ENCODE measurements at regions not wholly inside any gene's neighbourhood (a gene's known extent, or its start where the extent isn't known, plus 50 kb on each side); places are given as distances from the start of the nearest gene placed in this dataset.

DNA sequence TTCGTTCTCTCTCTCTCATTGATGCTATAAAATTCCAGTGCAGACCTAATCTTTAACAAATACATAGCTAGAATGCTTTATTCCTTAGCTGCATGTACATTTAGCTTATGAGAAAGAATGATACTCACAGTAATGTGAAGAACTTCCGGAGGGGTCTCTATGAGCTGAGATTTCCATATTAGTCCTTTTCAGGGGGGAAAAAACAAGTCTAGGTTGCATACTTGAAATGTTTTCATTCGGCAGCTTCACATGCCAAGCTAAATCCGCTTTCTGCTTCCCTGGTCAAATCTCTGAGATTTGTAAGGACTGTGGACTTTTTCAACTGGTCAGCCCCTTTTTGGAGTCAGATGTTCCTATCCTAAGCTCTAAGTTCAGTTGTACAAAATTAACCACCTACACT lies 111.5 kb upstream of the COL8A1 start:
- peaks cover 6% of the 10 kb centered on the region for H3K27me3 Mint-ChIP-seq
- H3K36me3 Mint-ChIP-seq (ENCODE audit: low read depth): no peaks in the 10 kb centered on the region
- Histone ChIP-seq H3K9me3 (ENCODE audit: control insufficient read depth in 1 of 2, insufficient read depth in 1 of 2, low read length in 2 of 2) (no peaks in the 10 kb centered on the region), H3K27ac (ENCODE audit: low read depth in 1 of 2, low read length in 2 of 2) (no peak overlapping the region), H3K4me3 (ENCODE audit: low read length) (no peak overlapping the region), H3K4me1 (ENCODE audit: insufficient read depth, low read length) (no peaks in the 10 kb centered on the region), H3K36me3 (ENCODE audit: insufficient read depth, low read length) (no peaks in the 10 kb centered on the region), H3K27me3 (ENCODE audit: control insufficient read depth in 1 of 2, insufficient read depth in 2 of 2, low read length in 2 of 2) (no peaks in the 10 kb centered on the region)
- ChIA-PET POLR2A (no interaction called here), CTCF (no interaction called here)
- DNase-seq: no peak
- no peak overlapping the region for H3K27ac Mint-ChIP-seq
- H3K4me1 Mint-ChIP-seq (ENCODE audit: low read depth): no peaks in the 10 kb centered on the region
- TF ChIP-seq, protein P1, sequence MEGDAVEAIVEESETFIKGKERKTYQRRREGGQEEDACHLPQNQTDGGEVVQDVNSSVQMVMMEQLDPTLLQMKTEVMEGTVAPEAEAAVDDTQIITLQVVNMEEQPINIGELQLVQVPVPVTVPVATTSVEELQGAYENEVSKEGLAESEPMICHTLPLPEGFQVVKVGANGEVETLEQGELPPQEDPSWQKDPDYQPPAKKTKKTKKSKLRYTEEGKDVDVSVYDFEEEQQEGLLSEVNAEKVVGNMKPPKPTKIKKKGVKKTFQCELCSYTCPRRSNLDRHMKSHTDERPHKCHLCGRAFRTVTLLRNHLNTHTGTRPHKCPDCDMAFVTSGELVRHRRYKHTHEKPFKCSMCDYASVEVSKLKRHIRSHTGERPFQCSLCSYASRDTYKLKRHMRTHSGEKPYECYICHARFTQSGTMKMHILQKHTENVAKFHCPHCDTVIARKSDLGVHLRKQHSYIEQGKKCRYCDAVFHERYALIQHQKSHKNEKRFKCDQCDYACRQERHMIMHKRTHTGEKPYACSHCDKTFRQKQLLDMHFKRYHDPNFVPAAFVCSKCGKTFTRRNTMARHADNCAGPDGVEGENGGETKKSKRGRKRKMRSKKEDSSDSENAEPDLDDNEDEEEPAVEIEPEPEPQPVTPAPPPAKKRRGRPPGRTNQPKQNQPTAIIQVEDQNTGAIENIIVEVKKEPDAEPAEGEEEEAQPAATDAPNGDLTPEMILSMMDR (IDR thresholded peaks at IDR 0.05): no peak
- H3K4me3 Mint-ChIP-seq: no peak overlapping the region
- no peak for ATAC-seq (ENCODE audit: poor library complexity)
- intact Hi-C loops (cut with DNase I, micrococcal nuclease): no loop called here
- H3K9me3 Mint-ChIP-seq: peaks cover 2% of the 10 kb centered on the region

DNA sequence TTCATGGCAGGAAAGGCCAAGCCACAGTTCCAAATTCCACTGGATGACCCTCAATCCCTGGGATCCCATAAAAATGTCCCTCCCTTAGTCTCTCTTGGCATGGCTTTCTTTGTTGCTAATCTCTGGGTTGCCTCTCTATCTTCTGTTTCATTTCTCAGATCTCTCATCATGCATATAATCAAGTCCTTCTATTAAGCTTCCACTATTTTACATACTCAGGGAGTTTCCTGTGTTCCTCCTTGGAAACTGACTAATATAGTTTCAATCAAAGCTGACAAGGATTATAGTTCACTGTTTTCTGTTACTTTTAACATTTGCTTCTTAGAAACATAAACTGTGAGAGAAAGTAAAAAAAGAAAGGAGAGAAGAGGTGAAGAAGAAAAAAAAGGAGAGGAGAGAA lies 113.8 kb upstream of the COL8A1 start:
- Mint-ChIP-seq H3K4me1 (ENCODE audit: low read depth) (no peaks in the 10 kb centered on the region), H3K4me3 (no peak overlapping the region), H3K36me3 (ENCODE audit: low read depth) (no peaks in the 10 kb centered on the region), H3K27me3 (peaks cover 9% of the 10 kb centered on the region), H3K9me3 (peaks cover 2% of the 10 kb centered on the region), H3K27ac (no peak overlapping the region)
- intact Hi-C loops (cut with DNase I, micrococcal nuclease): no loop called here
- Histone ChIP-seq H3K4me3 (ENCODE audit: low read length) (no peak overlapping the region), H3K27ac (ENCODE audit: low read depth in 1 of 2, low read length in 2 of 2) (no peak overlapping the region), H3K27me3 (ENCODE audit: control insufficient read depth in 1 of 2, insufficient read depth in 2 of 2, low read length in 2 of 2) (no peaks in the 10 kb centered on the region), H3K4me1 (ENCODE audit: insufficient read depth, low read length) (no peaks in the 10 kb centered on the region), H3K36me3 (ENCODE audit: insufficient read depth, low read length) (no peaks in the 10 kb centered on the region), H3K9me3 (ENCODE audit: control insufficient read depth in 1 of 2, insufficient read depth in 1 of 2, low read length in 2 of 2) (no peaks in the 10 kb centered on the region)
- ChIA-PET POLR2A (no interaction called here), CTCF (no interaction called here)
- ATAC-seq (ENCODE audit: poor library complexity) (no peak), DNase-seq (no peak)
- TF ChIP-seq, protein P1 (IDR thresholded peaks at IDR 0.05): no peak

DNA sequence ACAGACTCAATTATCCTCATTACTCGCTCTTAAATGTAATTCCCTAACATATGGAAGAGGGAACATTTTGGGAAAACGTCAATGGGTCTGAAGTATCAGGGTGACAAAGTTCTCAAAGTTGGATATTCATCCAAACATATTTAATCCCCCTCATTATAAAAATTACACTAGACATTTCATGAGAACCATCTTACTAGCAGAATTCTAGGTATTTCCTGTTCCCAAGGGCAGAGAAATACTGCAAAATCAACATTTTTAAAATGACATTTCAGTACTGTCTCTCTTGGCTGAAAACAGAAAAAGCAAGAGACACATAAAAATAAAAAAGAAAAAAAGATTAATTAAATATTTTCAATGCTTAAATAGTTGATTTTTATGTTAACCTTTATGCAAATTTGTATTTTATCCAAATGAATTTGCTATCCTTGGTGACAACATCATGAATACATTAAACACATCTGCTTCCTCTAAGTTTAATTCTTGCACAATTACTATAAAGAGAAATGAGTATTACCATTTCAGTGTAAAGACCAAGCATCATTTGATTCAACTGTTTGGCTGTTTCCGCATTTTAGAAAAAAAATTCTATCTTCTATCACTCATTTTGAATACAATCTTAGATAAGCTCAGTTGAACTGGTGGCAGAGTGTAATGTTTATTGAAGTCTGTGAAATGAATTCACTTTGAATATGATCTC lies 114.8 kb upstream of the COL8A1 start:
- peaks cover 9% of the 10 kb centered on the region for H3K27me3 Mint-ChIP-seq
- H3K9me3 Mint-ChIP-seq: peaks cover 2% of the 10 kb centered on the region
- DNase-seq (no peak), ATAC-seq (ENCODE audit: poor library complexity) (no peak)
- CTCF ChIA-PET: no interaction called here
- TF ChIP-seq, protein P1 (IDR thresholded peaks at IDR 0.05): no peak
- no peaks in the 10 kb centered on the region for H3K36me3 Mint-ChIP-seq (ENCODE audit: low read depth)
- intact Hi-C loops (cut with DNase I, micrococcal nuclease): no loop called here
- H3K4me3 Mint-ChIP-seq: no peak overlapping the region
- H3K4me1 ChIP-seq (ENCODE audit: insufficient read depth, low read length): no peaks in the 10 kb centered on the region
- H3K27ac ChIP-seq (ENCODE audit: low read depth in 1 of 2, low read length in 2 of 2): no peak overlapping the region
- no peaks in the 10 kb centered on the region for H3K4me1 Mint-ChIP-seq (ENCODE audit: low read depth)
- H3K27ac Mint-ChIP-seq: no peak overlapping the region
- H3K36me3 ChIP-seq (ENCODE audit: insufficient read depth, low read length): no peaks in the 10 kb centered on the region
- POLR2A ChIA-PET: no interaction called here
- H3K9me3 ChIP-seq (ENCODE audit: control insufficient read depth in 1 of 2, insufficient read depth in 1 of 2, low read length in 2 of 2): no peaks in the 10 kb centered on the region
- no peak overlapping the region for H3K4me3 ChIP-seq (ENCODE audit: low read length)
- H3K27me3 ChIP-seq (ENCODE audit: control insufficient read depth in 1 of 2, insufficient read depth in 2 of 2, low read length in 2 of 2): no peaks in the 10 kb centered on the region

Measured in CD4-positive, alpha-beta T cell (primary cell).